Left cardiac atrium (tissue), 4 donors: ENCODE measurements at regions not wholly inside any gene's neighbourhood (a gene's known extent, or its start where the extent isn't known, plus 50 kb on each side); places are given as distances from the start of the nearest gene placed in this dataset.
A peak's percentile ranks its signal among the peaks of the same experiment; 100 is the strongest.
"Not testable (repeated sequence)": the region's sequence is repeated elsewhere in the genome, so short reads cannot be mapped to it uniquely, and the experiment has no call there.

Experiments
- ATAC-seq, 2 donors: fragments of 200-7000 bp; cut with Tn5 transposase; one replicate each; pipeline ENCODE4 v1.9.1; 2020; ENCODE audit warnings: mild to moderate bottlenecking in 2 of 2, moderate library complexity in 2 of 2
- DNase-seq: peaks from one replicate; pipeline ENCODE4 v3.0.0-alpha.2; 2020
- intact Hi-C, 2 donors: fragments of 100-400 bp; cut with DNase I; formaldehyde crosslinking; loops; one replicate each; pipeline versions ENCODE4 v1.14.1 to v1.15.1; 2022 to 2023
- donor health status: DM: no; HTN: yes; CAD: no.
- donor health status: DM: no; HTN: yes; CAD: no; lungs with severe emphysema.
- donor health status: DM: yes; HTN: yes; CAD: no.
- donor health status: Dilated cardiomyopathy.

GRCh38 chr17:34038786-34039185 is 216.3 kb upstream of the CCL2 start:
- ATAC-seq = not testable (repeated sequence)

GRCh38 chr17:34039213-34039612 is 215.9 kb upstream of the CCL2 start:
- intact Hi-C loops = not testable (repeated sequence)
- peak in 1 of 2 donors; percentile 62 for ATAC-seq

More at GRCh38 chr17:34038786-34039185, 216.3 kb upstream of the CCL2 start:
- DNase-seq, intact Hi-C loops: not testable (repeated sequence)

DNA sequence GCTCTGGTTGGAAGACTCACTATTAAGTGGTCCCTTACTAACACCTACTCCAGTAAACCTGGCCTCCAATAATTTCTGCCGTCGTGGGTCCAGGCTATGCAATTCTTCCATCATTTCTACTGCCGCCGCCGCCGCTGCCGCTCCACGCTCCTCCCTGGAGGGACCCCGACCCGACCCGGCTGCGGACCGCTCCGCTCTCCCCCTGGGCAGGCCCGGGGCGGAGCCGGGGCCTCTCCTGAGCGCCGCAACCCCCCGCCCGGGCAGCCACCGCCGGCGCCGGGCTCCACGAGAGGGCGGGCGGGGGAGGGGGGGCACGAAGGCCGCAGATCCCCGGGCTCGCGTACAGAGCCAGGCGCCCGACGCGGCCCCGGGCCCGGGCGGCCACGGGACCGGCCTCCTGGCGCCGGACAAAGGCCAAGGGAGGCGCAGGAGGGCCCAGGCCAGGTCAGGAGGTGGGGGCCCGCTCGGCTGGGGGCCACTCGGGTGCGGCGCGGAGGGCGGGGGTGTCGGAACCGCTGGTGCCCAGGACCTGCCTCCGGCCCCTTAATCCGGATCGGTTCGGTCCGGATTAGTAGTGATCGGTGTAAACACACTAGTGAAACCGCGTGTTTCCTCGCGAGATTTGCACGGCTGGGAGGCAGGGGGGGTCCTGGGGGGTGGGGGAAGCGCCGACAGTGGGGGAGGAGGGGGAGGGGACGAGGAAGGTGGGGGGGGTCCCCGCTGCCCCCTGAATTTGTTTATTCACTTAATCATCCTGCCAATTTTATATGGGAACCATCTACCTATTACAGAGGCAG is 215.1 kb upstream of the CCL2 start:
- peak; percentile 53 to 85 for ATAC-seq
- DNase-seq, intact Hi-C loops: not testable (repeated sequence)

More at GRCh38 chr17:34039213-34039612, 215.9 kb upstream of the CCL2 start:
- not testable (repeated sequence) for DNase-seq

DNA sequence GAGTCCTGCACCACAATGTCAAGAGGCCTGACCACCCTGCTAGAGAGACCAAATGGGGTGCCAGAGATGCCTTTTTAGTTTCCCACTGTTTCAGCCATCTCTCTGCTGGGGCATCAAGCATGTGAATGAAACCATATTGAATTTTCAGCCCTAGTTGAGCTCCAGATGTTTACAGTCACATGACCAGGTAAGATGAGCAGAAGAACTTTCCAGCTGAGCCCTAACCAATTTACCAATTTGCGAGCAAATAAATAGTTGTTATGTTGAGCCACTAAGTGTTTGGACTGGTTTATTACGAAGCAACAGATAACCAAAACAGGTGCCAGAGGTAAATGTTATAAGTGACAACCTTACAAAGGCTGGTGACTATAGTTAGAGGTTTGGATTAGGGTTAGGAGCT is 209.1 kb upstream of the CCL2 start:
- DNase-seq (no peak), ATAC-seq (no peak)
- intact Hi-C loops = no loop called here

GRCh38 chr17:34051046-34051445 is 204.0 kb upstream of the CCL2 start:
- no peak for DNase-seq
- intact Hi-C loops = no loop called here
- ATAC-seq = no peak

- intact Hi-C loops = no loop called here
- no peak for ATAC-seq
- no peak for DNase-seq
These were observed 200.6 kb upstream of the CCL2 start for GRCh38 chr17:34054495-34054894.

DNA sequence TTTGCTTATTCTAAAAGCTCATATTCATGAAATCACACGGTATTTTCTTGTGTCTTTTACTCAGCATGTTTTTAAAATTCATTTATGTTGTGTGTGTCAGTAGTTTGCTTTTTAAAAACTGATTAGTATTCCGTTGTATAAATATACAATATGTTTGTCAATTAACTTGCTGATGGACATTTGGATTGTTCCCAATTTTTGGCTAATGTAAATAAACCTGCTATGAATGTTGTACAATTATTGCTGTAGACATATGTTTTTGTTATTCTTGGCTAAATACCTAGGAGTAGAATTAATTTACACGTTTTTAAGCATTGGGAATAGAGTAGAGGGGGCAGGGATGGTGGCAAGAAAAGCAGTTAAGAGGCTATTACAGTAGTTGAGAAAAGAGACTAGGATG is 199.5 kb upstream of the CCL2 start:
- intact Hi-C loops = no loop called here
- ATAC-seq = no peak
- DNase-seq = no peak

GRCh38 chr17:34059423-34060220 is 195.5 kb upstream of the CCL2 start:
- intact Hi-C loops = no loop called here
- no peak for DNase-seq
- ATAC-seq = no peak

- intact Hi-C loops = no loop called here
- no peak for DNase-seq
- no peak for ATAC-seq
These were observed 188.6 kb upstream of the CCL2 start for GRCh38 chr17:34066528-34066927.

DNA sequence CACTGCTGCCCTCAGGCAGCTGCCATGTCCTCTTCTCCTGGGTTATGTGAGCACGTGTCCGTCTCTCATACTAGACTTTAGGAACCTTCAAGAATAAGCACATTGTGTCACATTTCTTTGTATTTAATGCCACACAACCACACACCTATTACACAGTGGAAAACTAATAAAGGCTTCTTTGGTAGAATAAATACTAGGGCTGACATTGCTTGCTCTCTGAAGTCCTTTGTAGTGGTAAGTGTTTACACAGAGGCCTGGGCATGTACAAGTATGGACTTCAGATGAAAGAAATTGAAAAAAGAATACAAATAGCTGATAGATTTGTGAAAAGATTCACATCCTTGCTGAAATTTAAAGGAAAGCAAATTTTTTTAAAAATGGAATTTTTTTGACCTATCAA is 188.1 kb upstream of the CCL2 start:
- DNase-seq = no peak
- ATAC-seq = no peak
- intact Hi-C loops = no loop called here

- DNase-seq (no peak), ATAC-seq (no peak)
- intact Hi-C loops = no loop called here
These were observed 186.5 kb upstream of the CCL2 start for GRCh38 chr17:34068571-34068970.

DNA sequence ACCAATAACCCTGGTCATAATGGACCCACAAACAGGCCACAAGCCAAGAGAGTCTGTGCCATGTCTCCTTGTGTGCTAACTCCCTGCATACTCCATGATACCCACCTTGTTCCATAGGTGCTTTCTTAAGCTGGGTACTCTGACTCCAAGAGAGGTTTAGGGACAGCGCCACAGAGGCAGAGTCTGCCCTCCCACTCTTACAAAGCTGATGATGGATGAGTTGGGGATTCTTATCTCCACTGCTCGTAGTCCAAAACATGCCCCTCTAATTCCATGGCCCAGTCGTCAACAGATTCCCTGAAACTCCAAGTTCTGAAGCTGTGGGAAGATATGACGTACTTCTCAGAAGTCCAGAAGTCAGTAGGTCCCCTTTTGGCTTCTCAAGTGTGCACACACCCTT is 184.4 kb upstream of the CCL2 start:
- intact Hi-C loops = no loop called here
- ATAC-seq (no peak), DNase-seq (no peak)

- ATAC-seq (no peak), DNase-seq (no peak)
- intact Hi-C loops = no loop called here
These were observed 183.1 kb upstream of the CCL2 start for GRCh38 chr17:34071886-34072420.

DNA sequence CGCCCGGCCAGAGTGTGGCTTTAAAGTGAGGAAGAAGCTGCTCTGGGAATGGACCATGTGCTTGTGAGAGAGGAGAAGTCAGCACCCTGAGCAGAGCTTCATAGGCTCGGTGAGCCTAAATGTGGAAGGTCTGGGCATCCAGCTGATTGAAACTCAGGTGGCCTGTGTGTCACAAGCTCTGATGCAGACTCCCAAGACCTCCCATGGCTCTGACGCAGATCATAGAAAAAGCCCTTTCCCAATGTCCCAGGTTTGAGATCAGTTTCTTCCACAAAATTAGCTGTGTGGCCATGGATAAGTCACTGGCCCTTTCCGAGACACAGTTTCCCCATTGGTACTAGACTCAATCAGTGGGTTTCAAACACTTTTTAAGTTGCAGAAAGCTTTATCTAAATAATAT is 180.0 kb upstream of the CCL2 start:
- no peak for DNase-seq
- intact Hi-C loops = no loop called here
- no peak for ATAC-seq

GRCh38 chr17:34076743-34077631 is 178.1 kb upstream of the CCL2 start:
- DNase-seq (no peak), ATAC-seq (no peak)
- intact Hi-C loops = no loop called here

DNA sequence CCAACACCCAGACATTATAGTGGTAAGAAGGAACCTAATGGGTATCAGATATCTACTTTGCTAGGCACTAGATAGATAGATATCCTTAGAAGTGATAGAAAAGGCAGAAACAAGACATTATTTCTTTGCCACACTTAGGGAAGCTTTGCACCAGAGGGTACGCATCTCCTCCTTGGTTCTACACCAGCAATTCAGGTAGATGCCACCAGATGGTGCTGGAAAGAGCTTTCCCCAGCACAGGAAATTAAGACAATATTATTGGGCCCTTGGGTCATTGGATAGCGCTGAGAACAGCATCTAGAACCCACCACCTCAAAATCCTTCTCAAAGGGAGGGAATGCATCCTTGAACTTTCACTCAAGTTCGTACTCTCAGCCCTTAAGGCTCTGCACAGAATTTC is 173.8 kb upstream of the CCL2 start:
- intact Hi-C loops = no loop called here
- DNase-seq = no peak
- no peak for ATAC-seq

- no peak for DNase-seq
- no peak for ATAC-seq
- intact Hi-C loops = no loop called here
These were observed 172.7 kb upstream of the CCL2 start for GRCh38 chr17:34082404-34082803.

GRCh38 chr17:34089042-34089441 is 166.0 kb upstream of the CCL2 start:
- ATAC-seq, intact Hi-C loops, DNase-seq: not testable (repeated sequence)

- no peak for DNase-seq
- ATAC-seq = no peak
- intact Hi-C loops = no loop called here
These were observed 164.5 kb upstream of the CCL2 start for GRCh38 chr17:34090593-34090992.
